LHCN-M2 (cell line): ENCODE measurements at regions not wholly inside any gene's neighbourhood (a gene's known extent, or its start where the extent isn't known, plus 50 kb on each side); places are given as distances from the start of the nearest gene placed in this dataset.
"Not testable (repeated sequence)": the region's sequence is repeated elsewhere in the genome, so short reads cannot be mapped to it uniquely, and the experiment has no call there.

ENCODE experiments used
- DNase-seq: peaks from one replicate; pipeline ENCODE4 v3.0.0-alpha.2; 2012; ENCODE audit warnings: low read depth

GRCh38 chr2:81078631-81079030 lies 774.1 kb upstream of the LRRTM1 start:
- no peak for DNase-seq

- DNase-seq = no peak
Measured at GRCh38 chr2:81078102-81078501, 773.5 kb upstream of the LRRTM1 start.

DNA sequence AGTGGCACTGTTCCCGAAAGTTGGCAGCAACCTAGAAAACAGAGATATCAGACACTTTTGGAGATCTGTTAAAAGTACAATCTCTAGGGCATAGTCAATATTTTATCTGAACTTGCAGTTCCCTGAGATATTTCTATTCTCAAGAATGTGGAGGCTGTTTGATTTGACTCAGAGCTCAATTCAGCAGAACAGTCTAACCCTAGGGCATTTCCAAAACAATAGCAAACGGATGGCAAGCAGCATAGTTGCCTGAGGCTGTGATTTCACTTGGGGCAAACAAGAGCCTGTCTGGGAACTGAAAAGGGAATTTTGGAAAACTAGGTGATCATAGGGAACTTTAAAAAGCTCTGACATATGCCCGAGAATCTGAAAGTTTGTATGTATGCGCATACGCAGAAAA lies 772.8 kb upstream of the LRRTM1 start:
- no peak for DNase-seq

GRCh38 chr2:81073412-81073811 lies 768.9 kb upstream of the LRRTM1 start:
- no peak for DNase-seq

GRCh38 chr2:81068144-81068543 lies 763.6 kb upstream of the LRRTM1 start:
- DNase-seq = no peak

DNA sequence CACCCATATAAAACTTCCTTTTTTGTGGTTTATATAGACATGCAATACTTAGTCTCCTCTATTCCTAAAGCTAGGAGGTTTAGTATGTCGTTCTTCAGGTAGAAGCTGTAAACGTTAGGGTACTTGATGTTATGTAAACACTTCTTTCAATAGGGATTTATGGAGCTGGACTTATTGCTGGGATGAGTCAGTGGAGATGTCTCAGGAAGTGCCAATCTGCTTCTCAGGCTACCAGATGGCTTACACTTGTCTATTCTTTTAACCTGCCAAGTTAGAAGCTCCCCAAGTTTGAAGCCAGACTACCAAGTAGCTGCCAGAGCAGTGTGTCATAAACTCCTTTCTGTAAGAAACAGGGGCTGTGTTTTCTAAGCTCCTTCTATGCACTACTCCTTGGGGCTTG lies 756.5 kb upstream of the LRRTM1 start:
- no peak for DNase-seq

DNA sequence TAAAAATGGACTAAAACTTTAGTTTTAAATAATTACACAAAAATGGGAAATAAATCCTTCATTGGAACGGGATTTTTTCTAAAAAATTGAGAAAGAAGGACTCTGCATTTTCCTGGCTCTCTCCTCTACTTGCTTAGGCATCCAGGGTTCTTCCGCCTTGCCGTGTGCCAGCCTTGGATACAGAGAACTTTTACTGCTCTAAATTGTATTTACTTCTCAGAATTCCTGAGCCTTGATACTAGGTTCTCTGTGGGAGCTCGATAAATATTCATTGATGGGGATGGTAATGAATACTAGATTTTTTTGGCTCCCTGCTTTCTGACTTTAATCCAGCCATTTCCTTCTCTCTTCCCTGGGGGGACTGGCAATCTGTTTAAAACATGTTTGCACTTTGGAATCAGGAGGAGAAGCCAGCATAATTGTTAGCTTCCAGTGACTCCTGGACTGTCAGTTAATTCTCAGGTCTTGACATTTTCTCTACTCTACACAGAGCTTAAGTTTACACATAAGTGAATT lies 746.1 kb upstream of the LRRTM1 start:
- DNase-seq = no peak

- DNase-seq = no peak
Measured at GRCh38 chr2:81043681-81044080, 739.1 kb upstream of the LRRTM1 start.

DNA sequence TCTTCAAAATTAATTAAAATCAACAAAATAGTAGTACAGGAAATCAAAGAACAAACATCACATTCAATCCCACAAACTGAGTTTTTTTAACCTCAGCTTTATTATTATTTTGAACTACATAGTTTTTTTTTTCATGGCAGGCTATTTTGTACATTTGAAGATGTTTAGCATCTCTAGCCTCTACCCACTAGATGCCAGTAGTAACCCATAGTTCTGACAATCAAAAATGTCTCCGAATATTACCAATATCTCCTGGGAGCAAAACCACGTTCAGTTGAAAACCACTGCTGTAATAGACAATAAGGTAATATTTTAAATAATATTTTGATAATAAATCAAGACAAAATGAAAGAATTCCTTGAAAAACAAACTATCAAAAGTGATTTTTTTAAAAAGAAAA lies 702.6 kb upstream of the LRRTM1 start:
- no peak for DNase-seq

GRCh38 chr2:81002906-81003305 lies 698.4 kb upstream of the LRRTM1 start:
- no peak for DNase-seq

- no peak for DNase-seq
Measured at GRCh38 chr2:80987466-80987865, 682.9 kb upstream of the LRRTM1 start.

GRCh38 chr2:80969900-80970299 lies 665.3 kb upstream of the LRRTM1 start:
- no peak for DNase-seq

DNA sequence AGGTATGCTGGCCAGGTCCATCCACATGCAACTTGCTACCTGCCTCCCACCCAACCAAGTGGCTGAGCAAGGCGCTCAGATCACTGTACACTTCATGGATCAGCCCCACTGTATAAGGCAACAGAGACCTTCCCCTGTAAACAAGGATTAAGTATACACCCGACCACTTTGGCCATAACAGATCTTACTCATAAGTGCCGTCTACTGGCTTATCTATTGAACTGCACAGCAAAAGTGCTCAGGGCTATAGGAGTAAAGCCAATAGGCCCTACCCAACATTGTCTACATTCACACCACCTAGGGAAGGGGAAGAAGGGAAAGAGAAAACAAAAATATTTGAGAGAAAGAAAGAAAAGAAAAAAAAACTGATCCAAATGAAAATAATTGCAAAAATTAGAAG lies 663.9 kb upstream of the LRRTM1 start:
- DNase-seq = no peak

DNA sequence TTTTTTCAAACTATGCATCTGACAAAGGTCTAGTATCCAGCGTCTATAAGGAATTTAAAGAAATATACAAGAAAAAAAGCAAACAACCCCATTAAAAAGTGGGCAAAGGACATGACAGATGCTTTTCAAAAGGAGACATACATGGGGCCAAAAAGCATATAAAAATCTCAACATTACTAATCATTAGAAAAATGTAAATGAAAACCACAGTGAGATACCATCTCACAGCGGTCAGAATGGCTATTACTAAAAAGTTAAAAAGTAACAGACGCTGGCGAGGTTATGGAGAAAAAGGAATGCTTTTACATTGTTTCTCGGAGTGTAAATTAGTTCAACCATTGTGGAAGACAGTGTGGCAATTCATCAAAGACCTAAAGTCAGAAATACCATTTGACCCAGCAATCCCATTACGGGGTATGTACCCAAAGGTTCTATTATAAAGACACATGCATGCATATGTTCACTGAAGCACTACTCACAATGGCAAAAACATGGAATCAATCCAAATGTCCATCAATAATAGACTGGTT lies 643.1 kb upstream of the LRRTM1 start:
- no peak for DNase-seq

GRCh38 chr2:80943487-80943886 lies 638.9 kb upstream of the LRRTM1 start:
- no peak for DNase-seq

DNA sequence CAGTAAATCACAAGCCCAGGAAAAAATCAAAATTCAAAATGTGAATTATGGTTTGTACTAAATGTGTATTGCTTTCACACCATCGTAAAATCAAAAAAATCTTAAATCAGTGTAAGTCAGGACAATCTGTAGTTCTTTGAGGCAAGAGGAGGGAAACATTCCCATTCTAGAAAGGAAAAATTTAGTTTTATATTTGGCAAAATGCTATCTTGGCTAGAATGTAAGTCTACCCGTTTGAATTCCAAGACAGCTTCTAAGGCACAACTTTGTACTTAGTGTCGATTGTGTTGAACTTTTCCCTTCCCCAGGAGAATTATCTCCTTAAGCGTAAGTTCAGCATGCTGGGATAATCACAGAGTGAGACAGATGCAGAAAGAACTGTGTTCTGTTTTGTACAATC lies 638.2 kb upstream of the LRRTM1 start:
- DNase-seq = no peak

- DNase-seq = no peak
Measured at GRCh38 chr2:80938463-80938862, 633.9 kb upstream of the LRRTM1 start.

- DNase-seq = not testable (repeated sequence)
Measured at GRCh38 chr2:80931820-80932219, 627.3 kb upstream of the LRRTM1 start.

DNA sequence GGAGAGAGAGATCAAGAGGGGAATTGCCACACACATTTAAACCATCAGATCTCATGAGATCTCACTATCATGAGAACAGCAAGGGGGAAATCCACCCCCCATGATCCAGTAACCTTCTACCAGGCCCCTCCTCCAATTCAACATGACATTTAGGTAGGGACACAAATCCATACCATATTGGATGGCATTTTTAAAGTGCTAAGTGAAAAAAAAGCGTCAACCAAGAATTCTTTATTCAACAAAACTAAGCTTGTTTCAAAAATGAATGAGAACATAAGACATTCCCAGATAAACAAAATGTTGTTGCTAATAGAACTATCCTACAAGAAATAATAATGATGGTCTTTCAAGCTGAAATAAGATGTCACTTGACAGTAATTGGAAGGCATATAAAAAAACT lies 626.2 kb upstream of the LRRTM1 start:
- DNase-seq = no peak

DNA sequence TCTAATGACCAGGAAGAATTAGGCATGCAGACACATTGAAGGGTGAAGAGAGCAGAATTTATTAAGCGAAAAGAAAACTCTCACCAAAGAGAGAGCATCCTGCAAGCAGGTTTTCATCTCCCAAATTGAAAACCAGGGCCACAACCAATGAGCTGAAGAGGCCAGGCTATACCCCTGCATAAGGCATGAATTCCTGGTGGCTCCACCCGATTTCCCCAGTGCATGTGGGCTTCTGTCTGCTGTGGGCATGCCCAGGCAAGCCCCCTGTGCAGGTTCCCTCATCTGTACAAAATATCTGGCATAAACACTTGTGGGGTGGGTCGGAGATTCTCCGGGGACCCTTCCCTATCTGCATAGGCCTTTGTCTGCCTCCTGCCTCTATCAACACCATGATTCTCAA lies 621.6 kb upstream of the LRRTM1 start:
- DNase-seq = no peak

GRCh38 chr2:80896576-80896975 lies 592.0 kb upstream of the LRRTM1 start:
- DNase-seq = no peak

GRCh38 chr2:80894486-80894885 lies 589.9 kb upstream of the LRRTM1 start:
- DNase-seq = no peak

- no peak for DNase-seq
Measured at GRCh38 chr2:80893711-80894110, 589.2 kb upstream of the LRRTM1 start.

GRCh38 chr2:80889009-80889408 lies 584.5 kb upstream of the LRRTM1 start:
- DNase-seq = no peak
